PC-3 (cell line): ENCODE measurements at regions not wholly inside any gene's neighbourhood (a gene's known extent, or its start where the extent isn't known, plus 50 kb on each side); places are given as distances from the start of the nearest gene placed in this dataset.

ENCODE experiments used
- ATAC-seq: fragments of 200-7000 bp; cut with Tn5 transposase; 2 replicates; pipeline ENCODE4 v1.9.1; 2020; ENCODE audit warnings: mild to moderate bottlenecking, moderate library complexity
- BruUV-seq: library from RNA; stranded (reverse); fragments of 400-500 nt; replicated peaks from 2 replicates; lab custom pipeline; 2021; lab: Mats Ljungman, UMichigan
- CTCF ChIA-PET: fragments of 300-600 bp; sonication (Branson Sonifier 250); formaldehyde crosslinking; loops from one replicate; lab custom pipeline; 2022; ENCODE audit warnings: antibody characterized with exemption; lab: Charles Lee
- POLR2A ChIA-PET: fragments of 300-600 bp; sonication (Branson Sonifier 250); formaldehyde crosslinking; loops from one replicate; lab custom pipeline; 2022; ENCODE audit warnings: antibody characterized with exemption; ENCODE audit not compliant: unreplicated experiment; lab: Charles Lee
- DNase-seq: peaks from one replicate; pipeline ENCODE4 v3.0.0-alpha.2; 2015
- H2AFZ ChIP-seq: fragments of 300-600 bp; sonication (generic); 2 replicates; pipeline ENCODE4 v1.6.0; 2016; ENCODE audit warnings: antibody characterized with exemption, low read length
- H3F3A ChIP-seq: fragments of 300-600 bp; sonication (generic); one replicate; pipeline ENCODE4 v1.6.0; 2017; ENCODE audit warnings: antibody characterized with exemption, low read length, control low read depth, mild to moderate bottlenecking; ENCODE audit not compliant: unreplicated experiment
- H3K27ac ChIP-seq: fragments of 300-600 bp; sonication (generic); 2 replicates; pipeline ENCODE4 v1.5.1; 2016; ENCODE audit warnings: mild to moderate bottlenecking, low read length
- H3K27me3 ChIP-seq: fragments of 300-600 bp; sonication (generic); 2 replicates; pipeline ENCODE4 v1.6.1; 2016; ENCODE audit warnings: low read length, mixed read lengths
- H3K36me3 ChIP-seq: fragments of 300-600 bp; sonication (generic); 2 replicates; pipeline ENCODE4 v1.6.1; 2016; ENCODE audit warnings: low read depth, mixed run types, low read length, mixed read lengths
- H3K4me1 ChIP-seq: fragments of 300-600 bp; sonication (generic); 2 replicates; pipeline ENCODE4 v1.5.1; 2016; ENCODE audit warnings: low read length; ENCODE audit not compliant: insufficient read depth
- H3K4me2 ChIP-seq: fragments of 300-600 bp; sonication (generic); 2 replicates; pipeline ENCODE4 v1.6.0; 2016; ENCODE audit warnings: low read length
- H3K4me3 ChIP-seq: fragments of 300-600 bp; sonication (generic); 2 replicates; pipeline ENCODE4 v1.5.1; 2016; ENCODE audit warnings: mild to moderate bottlenecking, low read length, mixed read lengths
- H3K79me2 ChIP-seq: fragments of 300-600 bp; sonication (generic); 2 replicates; pipeline ENCODE4 v1.6.1; 2017; ENCODE audit warnings: low read length, mixed read lengths
- H3K9ac ChIP-seq: fragments of 300-600 bp; sonication (generic); 2 replicates; pipeline ENCODE4 v1.6.0; 2016; ENCODE audit warnings: mild to moderate bottlenecking, low read length
- H3K9me2 ChIP-seq: fragments of 300-600 bp; sonication (generic); replicated peaks from 2 replicates; pipeline ENCODE4 v1.6.1; 2016; ENCODE audit warnings: mixed run types, low read length, mixed read lengths
- H3K9me3 ChIP-seq: fragments of 300-600 bp; sonication (generic); 2 replicates; pipeline ENCODE4 v1.6.1; 2016; ENCODE audit warnings: low read length, mixed read lengths
- H4K20me1 ChIP-seq: fragments of 300-600 bp; sonication (generic); 2 replicates; pipeline ENCODE4 v1.6.1; 2016; ENCODE audit warnings: low read length, mixed read lengths
- CTCF ChIP-seq: fragments of 300-600 bp; sonication (generic); conservative IDR thresholded peaks from 2 replicates; pipeline ENCODE4 v1.5.1; 2017; ENCODE audit warnings: antibody characterized with exemption, low read depth, mild to moderate bottlenecking, low read length
- EZH2 ChIP-seq: fragments of 300-600 bp; sonication (generic); IDR thresholded peaks from one replicate; pipeline ENCODE4 v1.6.1; 2017; ENCODE audit warnings: antibody characterized with exemption, mild to moderate bottlenecking, low read length; ENCODE audit not compliant: unreplicated experiment
- EZH2phosphoT487 ChIP-seq: fragments of 300-600 bp; sonication (generic); IDR thresholded peaks from 2 replicates; pipeline ENCODE4 v1.6.1; 2018; ENCODE audit warnings: mild to moderate bottlenecking, antibody characterized with exemption, low read length, borderline replicate concordance
- intact Hi-C: fragments of 100-400 bp; cut with micrococcal nuclease; formaldehyde crosslinking; loops from 2 replicates; pipeline ENCODE4 v1.9.0; 2023

- no peaks in the 10 kb centered on the region for H4K20me1 ChIP-seq
- BruUV-seq: no TSS peak
- no peaks in the 10 kb centered on the region for H3K79me2 ChIP-seq
- H3K9ac ChIP-seq: no peak overlapping the region
- TF ChIP-seq EZH2phosphoT487 (no peak), CTCF (no peak), EZH2 (no peak)
- POLR2A ChIA-PET: no interaction called here
- ATAC-seq (no peak), DNase-seq (no peak)
- 0 out of 2 replicates have a peak, but pooled peaks cover 4% of the 10 kb centered on the region for H3K4me1 ChIP-seq
- H3K27ac ChIP-seq: no peak overlapping the region
- H3K9me2 ChIP-seq: no peaks in the 10 kb centered on the region
- H3K4me3 ChIP-seq: no peak overlapping the region
- intact Hi-C loops: loop anchor here (2.0 kb wide), 1 partner anchor 15 kb away; no protein-coding TSS in a partner anchor
- no peak overlapping the region for H2AFZ ChIP-seq
- no peak overlapping the region for H3K4me2 ChIP-seq
- H3K9me3 ChIP-seq: no peaks in the 10 kb centered on the region
- H3F3A ChIP-seq: no peaks in the 10 kb centered on the region
- no peaks in the 10 kb centered on the region for H3K27me3 ChIP-seq
- CTCF ChIA-PET: no interaction called here
- no peaks in the 10 kb centered on the region for H3K36me3 ChIP-seq
Observed at GRCh38 chr5:97245386-97245785, 62.3 kb upstream of the RIOK2 start.

GRCh38 chr5:97250113-97250512 is 67.1 kb upstream of the RIOK2 start:
- H3K4me3 ChIP-seq: no peak overlapping the region
- no peak overlapping the region for H3K9ac ChIP-seq
- CTCF ChIA-PET: no interaction called here
- no peaks in the 10 kb centered on the region for H3K9me3 ChIP-seq
- BruUV-seq: no TSS peak
- no peaks in the 10 kb centered on the region for H3K4me1 ChIP-seq
- no peaks in the 10 kb centered on the region for H3K27me3 ChIP-seq
- no peaks in the 10 kb centered on the region for H3F3A ChIP-seq
- POLR2A ChIA-PET: no interaction called here
- no peak for DNase-seq
- H3K9me2 ChIP-seq: no peaks in the 10 kb centered on the region
- no peak for TF ChIP-seq CTCF
- no peaks in the 10 kb centered on the region for H3K36me3 ChIP-seq
- no peak overlapping the region for H3K4me2 ChIP-seq
- no peak overlapping the region for H2AFZ ChIP-seq
- intact Hi-C loops: no loop called here
- ATAC-seq: no peak
- no peaks in the 10 kb centered on the region for H4K20me1 ChIP-seq
- no peak overlapping the region for H3K27ac ChIP-seq
- no peaks in the 10 kb centered on the region for H3K79me2 ChIP-seq

- H3K9me3 ChIP-seq: no peaks in the 10 kb centered on the region
- BruUV-seq: no TSS peak
- DNase-seq (no peak), ATAC-seq (no peak)
- H4K20me1 ChIP-seq: no peaks in the 10 kb centered on the region
- no peak for TF ChIP-seq EZH2
- no peak for TF ChIP-seq CTCF
- no peak for TF ChIP-seq EZH2phosphoT487
- H3K27me3 ChIP-seq: no peaks in the 10 kb centered on the region
- no peaks in the 10 kb centered on the region for H3K9me2 ChIP-seq
- ChIA-PET POLR2A (no interaction called here), CTCF (no interaction called here)
- intact Hi-C loops: no loop called here
- no peak overlapping the region for H3K4me3 ChIP-seq
- no peaks in the 10 kb centered on the region for H3K4me1 ChIP-seq
- no peak overlapping the region for H3K27ac ChIP-seq
- no peaks in the 10 kb centered on the region for H3K79me2 ChIP-seq
- H3K4me2 ChIP-seq: no peak overlapping the region
- H2AFZ ChIP-seq: no peak overlapping the region
- H3K9ac ChIP-seq: no peak overlapping the region
- H3F3A ChIP-seq: no peaks in the 10 kb centered on the region
- no peaks in the 10 kb centered on the region for H3K36me3 ChIP-seq
Observed at GRCh38 chr5:97266076-97266475, 83.0 kb upstream of the RIOK2 start.
